ENCODE measurements at regions not wholly inside any gene's neighbourhood (a gene's known extent, or its start where the extent isn't known, plus 50 kb on each side); places are given as distances from the start of the nearest gene placed in this dataset.
A peak's percentile ranks its signal among the peaks of the same experiment; 100 is the strongest.

GRCh38 chr2:52258038-52258437, 1226.1 kb upstream of the NRXN1 start:
- DNase-seq (ENCODE audit: low read depth), result no peak
- no peak for TF ChIP-seq CTCF (IDR thresholded peaks at IDR 0.05; ENCODE audit: low read length, missing control alignments)

GRCh38 chr2:52253416-52253980, 1221.6 kb upstream of the NRXN1 start:
- no peak for DNase-seq (ENCODE audit: low read depth)
- H3K4me3 ChIP-seq (replicated peaks; ENCODE audit: low read depth, low read length), result no peak overlapping the region

More at GRCh38 chr2:52258038-52258437, 1226.1 kb upstream of the NRXN1 start:
- no peak overlapping the region for H3K4me3 ChIP-seq (replicated peaks; ENCODE audit: low read depth, low read length)

GRCh38 chr2:52238782-52239181, 1206.8 kb upstream of the NRXN1 start:
- no peak for DNase-seq (ENCODE audit: low read depth)
- no peak overlapping the region for H3K4me3 ChIP-seq (replicated peaks; ENCODE audit: low read depth, low read length)
- TF ChIP-seq CTCF (IDR thresholded peaks at IDR 0.05; ENCODE audit: low read length, missing control alignments), result no peak

More at GRCh38 chr2:52253416-52253980, 1221.6 kb upstream of the NRXN1 start:
- TF ChIP-seq CTCF (IDR thresholded peaks at IDR 0.05; ENCODE audit: low read length, missing control alignments), result no peak

GRCh38 chr2:52222128-52222527, 1190.2 kb upstream of the NRXN1 start:
- no peak overlapping the region for H3K4me3 ChIP-seq (replicated peaks; ENCODE audit: low read depth, low read length)
- TF ChIP-seq CTCF (IDR thresholded peaks at IDR 0.05; ENCODE audit: low read length, missing control alignments), result no peak
- peak; percentile 36 for DNase-seq (ENCODE audit: low read depth)

- TF ChIP-seq CTCF (IDR thresholded peaks at IDR 0.05; ENCODE audit: low read length, missing control alignments), result no peak
- peak; percentile 13 for DNase-seq (ENCODE audit: low read depth)
- no peak overlapping the region for H3K4me3 ChIP-seq (replicated peaks; ENCODE audit: low read depth, low read length)
Measured at GRCh38 chr2:52220393-52220792, 1188.5 kb upstream of the NRXN1 start.

GRCh38 chr2:52210611-52211010, 1178.7 kb upstream of the NRXN1 start:
- DNase-seq (ENCODE audit: low read depth), result no peak
- H3K4me3 ChIP-seq (replicated peaks; ENCODE audit: low read depth, low read length), result no peak overlapping the region
- TF ChIP-seq CTCF (IDR thresholded peaks at IDR 0.05; ENCODE audit: low read length, missing control alignments), result no peak

- DNase-seq (ENCODE audit: low read depth), result no peak
- no peak overlapping the region for H3K4me3 ChIP-seq (replicated peaks; ENCODE audit: low read depth, low read length)
- no peak for TF ChIP-seq CTCF (IDR thresholded peaks at IDR 0.05; ENCODE audit: low read length, missing control alignments)
Measured at GRCh38 chr2:52210161-52210560, 1178.2 kb upstream of the NRXN1 start.
